Activated T-helper 2 cell treated with anti-CD3 and anti-CD28 coated beads, Interferon-gamma antibody, Interleukin-2, Interleukin-4, amounts not matched to agents 10 μg/mL and 5 μg/mL and 100 μg/mL, durations not matched to agents 14 hours and 24 hours and 36 hours (primary cell): ENCODE measurements at regions not wholly inside any gene's neighbourhood (a gene's known extent, or its start where the extent isn't known, plus 50 kb on each side); places are given as distances from the start of the nearest gene placed in this dataset.
"Not testable (repeated sequence)": the region's sequence is repeated elsewhere in the genome, so short reads cannot be mapped to it uniquely, and the experiment has no call there.

Experiments used
- DNase-seq: peaks from one replicate; pipeline ENCODE4 v3.0.0; 2021; ENCODE audit warnings: low spot score
- H3K27ac Mint-ChIP-seq: one replicate; pipeline ENCODE4 v1.8.0; 2021; ENCODE audit warnings: mixed read lengths
- H3K27me3 Mint-ChIP-seq: one replicate; pipeline ENCODE4 v1.8.0; 2021; ENCODE audit warnings: low read depth, mixed read lengths
- H3K36me3 Mint-ChIP-seq: one replicate; pipeline ENCODE4 v1.8.0; 2021; ENCODE audit warnings: low read depth, mixed read lengths
- H3K4me1 Mint-ChIP-seq: one replicate; pipeline ENCODE4 v1.8.0; 2021; ENCODE audit warnings: low read depth, mixed read lengths
- H3K4me3 Mint-ChIP-seq: one replicate; pipeline ENCODE4 v1.8.0; 2021; ENCODE audit warnings: low read depth, mild to moderate bottlenecking, moderate library complexity, mixed read lengths
- H3K9me3 Mint-ChIP-seq: one replicate; pipeline ENCODE4 v1.8.0; 2021; ENCODE audit warnings: mixed read lengths
- intact Hi-C: fragments of 100-400 bp; cut with micrococcal nuclease; formaldehyde crosslinking; loops from one replicate; pipeline ENCODE4 v1.15.1; 2023

- no peaks in the 10 kb centered on the region for H3K27me3 Mint-ChIP-seq
- H3K27ac Mint-ChIP-seq = no peak overlapping the region
- peaks cover 4% of the 10 kb centered on the region for H3K9me3 Mint-ChIP-seq
- no peak overlapping the region for H3K4me3 Mint-ChIP-seq
- no peaks in the 10 kb centered on the region for H3K4me1 Mint-ChIP-seq
- intact Hi-C loops = no loop called here
- no peaks in the 10 kb centered on the region for H3K36me3 Mint-ChIP-seq
- no peak for DNase-seq
These were observed 1237.8 kb downstream of the SUCLG1 start for GRCh38 chr2:83221258-83221657.

DNA sequence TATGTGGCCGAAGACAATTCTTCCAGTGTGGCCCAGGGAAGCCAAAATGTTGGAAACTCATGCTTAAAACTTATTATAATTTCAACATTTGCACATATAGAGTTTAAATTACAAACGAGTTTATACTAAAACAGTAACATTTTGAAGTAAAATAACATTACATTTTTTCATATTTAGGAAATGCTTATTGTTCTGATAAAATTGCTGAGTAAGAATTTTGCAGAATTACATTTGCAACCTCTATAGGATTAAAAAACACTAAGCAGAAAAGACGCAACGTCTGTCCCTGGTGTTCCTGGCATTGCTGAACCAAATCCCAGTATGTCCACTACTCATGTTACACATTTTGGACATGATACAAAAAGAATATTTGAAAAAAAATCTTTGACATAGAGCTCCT lies 1241.2 kb downstream of the SUCLG1 start:
- Mint-ChIP-seq H3K27ac (no peak overlapping the region), H3K9me3 (peaks cover 11% of the 10 kb centered on the region), H3K36me3 (no peaks in the 10 kb centered on the region), H3K4me1 (no peaks in the 10 kb centered on the region), H3K27me3 (no peaks in the 10 kb centered on the region), H3K4me3 (no peak overlapping the region)
- no peak for DNase-seq
- intact Hi-C loops = no loop called here

- Mint-ChIP-seq H3K27ac (no peak overlapping the region), H3K9me3 (no peaks in the 10 kb centered on the region), H3K4me3 (no peak overlapping the region), H3K27me3 (no peaks in the 10 kb centered on the region), H3K36me3 (no peaks in the 10 kb centered on the region), H3K4me1 (no peaks in the 10 kb centered on the region)
- intact Hi-C loops = no loop called here
- DNase-seq = no peak
These were observed 1262.9 kb downstream of the SUCLG1 start for GRCh38 chr2:83196225-83196624.

DNA sequence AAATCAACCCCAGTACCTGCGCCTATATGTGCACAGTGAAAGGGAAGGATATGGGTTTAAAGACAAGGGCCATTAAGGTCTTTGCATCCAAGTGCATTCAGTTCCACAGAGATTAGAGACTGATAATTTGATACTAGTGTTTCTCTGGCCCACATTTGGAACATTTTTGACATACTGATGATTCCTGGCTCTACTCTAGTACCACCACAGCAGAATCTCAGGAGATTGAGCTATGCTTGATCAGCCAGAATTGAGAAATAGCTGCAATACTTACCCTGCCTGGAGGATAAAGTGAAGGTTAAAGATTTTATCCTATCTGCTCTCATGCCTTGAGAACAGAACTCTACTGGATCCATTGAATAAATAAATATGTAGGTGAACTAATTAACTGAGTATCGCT lies 1267.8 kb downstream of the SUCLG1 start:
- Mint-ChIP-seq H3K36me3 (no peaks in the 10 kb centered on the region), H3K4me3 (no peak overlapping the region), H3K27me3 (no peaks in the 10 kb centered on the region), H3K4me1 (no peaks in the 10 kb centered on the region), H3K27ac (no peak overlapping the region), H3K9me3 (no peaks in the 10 kb centered on the region)
- no peak for DNase-seq
- intact Hi-C loops = no loop called here

DNA sequence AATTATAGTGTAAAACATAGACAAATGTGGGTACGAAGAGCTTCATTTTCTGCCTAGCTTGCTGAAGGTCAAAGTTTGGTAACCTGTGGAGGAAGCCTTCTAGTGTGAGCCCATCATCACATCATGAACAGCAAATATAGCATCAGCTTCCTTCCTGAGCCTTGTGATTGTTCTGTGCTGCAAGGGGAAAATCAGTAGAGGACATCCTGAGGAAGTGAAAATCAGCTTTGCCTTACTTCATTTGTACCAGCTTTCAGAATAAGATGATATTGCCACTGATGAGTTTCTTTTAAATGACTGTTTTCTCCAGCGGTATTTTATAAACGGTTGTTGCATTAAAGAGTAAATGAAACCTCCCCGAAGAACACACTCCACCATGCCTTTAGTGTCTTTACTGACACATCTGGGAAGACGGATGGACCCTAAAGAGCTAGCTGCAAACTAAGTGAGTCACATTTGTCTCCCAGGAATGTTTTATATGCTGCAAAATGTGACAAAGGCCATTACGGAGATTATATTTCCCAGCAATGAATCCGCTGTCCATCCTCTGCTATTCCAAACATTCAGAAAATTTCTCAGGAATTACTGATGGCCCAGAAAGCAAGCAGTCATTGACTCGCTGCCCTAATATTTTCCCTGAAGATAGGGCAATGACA lies 1272.8 kb downstream of the SUCLG1 start:
- intact Hi-C loops = no loop called here
- H3K4me1 Mint-ChIP-seq = no peaks in the 10 kb centered on the region
- H3K36me3 Mint-ChIP-seq = no peaks in the 10 kb centered on the region
- peaks cover 18% of the 10 kb centered on the region for H3K9me3 Mint-ChIP-seq
- no peaks in the 10 kb centered on the region for H3K27me3 Mint-ChIP-seq
- DNase-seq = no peak
- no peak overlapping the region for H3K4me3 Mint-ChIP-seq
- H3K27ac Mint-ChIP-seq = no peak overlapping the region

- H3K4me1 Mint-ChIP-seq, H3K4me3 Mint-ChIP-seq, H3K27ac Mint-ChIP-seq, H3K27me3 Mint-ChIP-seq, H3K36me3 Mint-ChIP-seq, DNase-seq, intact Hi-C loops: not testable (repeated sequence)
- H3K9me3 Mint-ChIP-seq = peaks cover 28% of the 10 kb centered on the region
These were observed 1278.1 kb downstream of the SUCLG1 start for GRCh38 chr2:83180862-83181530.

DNA sequence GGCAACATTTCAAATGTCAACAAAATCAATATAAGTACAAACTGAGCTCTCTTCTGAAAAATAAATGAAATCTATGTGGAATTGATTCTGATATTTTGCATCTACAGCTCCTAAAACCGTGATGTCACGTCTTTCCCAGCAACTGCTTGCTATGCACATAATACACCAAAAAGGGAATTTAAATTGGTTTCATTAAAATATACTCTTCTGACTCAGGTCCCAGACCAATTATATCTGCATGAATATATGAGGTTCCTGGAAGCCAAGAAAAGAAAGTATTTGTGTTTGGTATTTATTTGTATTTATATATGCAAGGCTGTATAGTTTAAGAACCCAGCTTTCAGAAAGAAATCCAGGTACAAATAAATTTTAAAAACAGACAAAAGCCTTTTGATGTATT lies 1282.5 kb downstream of the SUCLG1 start:
- no peak overlapping the region for H3K27ac Mint-ChIP-seq
- no peaks in the 10 kb centered on the region for H3K27me3 Mint-ChIP-seq
- intact Hi-C loops = no loop called here
- H3K36me3 Mint-ChIP-seq = no peaks in the 10 kb centered on the region
- peaks cover 14% of the 10 kb centered on the region for H3K9me3 Mint-ChIP-seq
- DNase-seq = no peak
- no peaks in the 10 kb centered on the region for H3K4me1 Mint-ChIP-seq
- no peak overlapping the region for H3K4me3 Mint-ChIP-seq

DNA sequence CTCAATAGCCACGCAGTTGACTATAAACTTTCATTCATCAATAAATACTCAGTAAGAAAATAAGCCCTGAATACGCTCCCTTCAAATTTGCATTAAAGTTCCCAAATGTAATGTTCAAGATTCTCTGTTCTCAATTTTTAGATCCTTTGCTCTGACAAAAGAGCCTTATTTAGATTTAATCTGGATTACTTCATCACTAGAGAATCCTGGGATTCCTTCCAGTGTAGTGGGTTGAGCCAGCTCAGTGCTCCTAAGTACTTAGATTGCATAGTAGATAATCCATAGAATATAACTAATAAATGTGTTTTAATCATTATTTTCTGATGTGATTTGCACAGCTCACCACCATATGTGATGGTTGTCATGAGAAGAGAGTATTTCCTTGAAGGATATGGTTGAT lies 1286.2 kb downstream of the SUCLG1 start:
- Mint-ChIP-seq H3K36me3 (no peaks in the 10 kb centered on the region), H3K9me3 (peaks cover 9% of the 10 kb centered on the region), H3K4me1 (no peaks in the 10 kb centered on the region), H3K27ac (no peak overlapping the region), H3K4me3 (no peak overlapping the region), H3K27me3 (no peaks in the 10 kb centered on the region)
- intact Hi-C loops = no loop called here
- no peak for DNase-seq

DNA sequence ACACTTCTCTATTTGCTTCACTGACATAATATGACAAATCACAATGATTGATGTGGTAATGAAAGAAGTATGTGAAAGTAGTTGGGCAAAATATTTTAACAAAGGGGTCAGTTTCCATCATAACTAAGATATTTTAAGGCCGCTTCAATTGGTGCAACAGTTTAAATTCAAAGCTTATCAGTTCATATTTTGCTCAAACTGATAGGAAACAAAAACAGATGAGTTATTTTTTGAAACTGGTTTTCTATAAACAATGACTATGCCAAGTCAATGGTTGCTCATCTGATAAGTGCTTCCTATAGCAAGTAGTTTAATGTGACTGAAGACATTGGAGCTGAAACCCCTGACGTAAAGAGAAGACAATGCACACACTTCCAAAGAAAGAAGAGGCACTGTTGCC lies 1290.7 kb downstream of the SUCLG1 start:
- no peaks in the 10 kb centered on the region for H3K27me3 Mint-ChIP-seq
- no peak overlapping the region for H3K27ac Mint-ChIP-seq
- H3K9me3 Mint-ChIP-seq = peaks cover 13% of the 10 kb centered on the region
- DNase-seq = no peak
- intact Hi-C loops = no loop called here
- no peak overlapping the region for H3K4me3 Mint-ChIP-seq
- H3K4me1 Mint-ChIP-seq = no peaks in the 10 kb centered on the region
- H3K36me3 Mint-ChIP-seq = no peaks in the 10 kb centered on the region

DNA sequence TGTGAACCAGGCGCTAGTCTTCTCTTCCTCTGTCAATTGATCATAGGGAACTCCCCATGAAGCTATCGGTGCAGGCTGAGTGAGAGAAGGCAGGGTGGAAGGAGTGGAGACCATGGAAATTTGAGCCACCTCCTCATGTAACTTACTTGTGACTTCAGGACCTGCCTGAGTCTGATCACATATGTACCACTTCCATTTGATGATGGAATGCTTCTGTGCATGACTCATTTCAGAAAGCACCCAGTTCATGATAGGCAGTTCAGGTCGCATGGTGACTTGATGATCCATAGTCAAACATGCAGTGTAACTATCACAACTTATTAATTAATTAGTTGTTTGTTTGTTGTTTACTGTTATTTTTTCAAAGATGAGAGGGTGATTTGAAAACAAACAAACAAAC lies 1296.7 kb downstream of the SUCLG1 start:
- Mint-ChIP-seq H3K27ac (no peak overlapping the region), H3K27me3 (no peaks in the 10 kb centered on the region), H3K4me1 (no peaks in the 10 kb centered on the region), H3K4me3 (no peak overlapping the region), H3K36me3 (no peaks in the 10 kb centered on the region), H3K9me3 (peaks cover 24% of the 10 kb centered on the region)
- no peak for DNase-seq
- intact Hi-C loops = no loop called here

- intact Hi-C loops = no loop called here
- H3K27ac Mint-ChIP-seq = no peak overlapping the region
- no peaks in the 10 kb centered on the region for H3K4me1 Mint-ChIP-seq
- DNase-seq = no peak
- no peaks in the 10 kb centered on the region for H3K36me3 Mint-ChIP-seq
- peaks cover 40% of the 10 kb centered on the region for H3K9me3 Mint-ChIP-seq
- H3K27me3 Mint-ChIP-seq = no peaks in the 10 kb centered on the region
- H3K4me3 Mint-ChIP-seq = no peak overlapping the region
These were observed 1298.5 kb downstream of the SUCLG1 start for GRCh38 chr2:83160571-83160970.

DNA sequence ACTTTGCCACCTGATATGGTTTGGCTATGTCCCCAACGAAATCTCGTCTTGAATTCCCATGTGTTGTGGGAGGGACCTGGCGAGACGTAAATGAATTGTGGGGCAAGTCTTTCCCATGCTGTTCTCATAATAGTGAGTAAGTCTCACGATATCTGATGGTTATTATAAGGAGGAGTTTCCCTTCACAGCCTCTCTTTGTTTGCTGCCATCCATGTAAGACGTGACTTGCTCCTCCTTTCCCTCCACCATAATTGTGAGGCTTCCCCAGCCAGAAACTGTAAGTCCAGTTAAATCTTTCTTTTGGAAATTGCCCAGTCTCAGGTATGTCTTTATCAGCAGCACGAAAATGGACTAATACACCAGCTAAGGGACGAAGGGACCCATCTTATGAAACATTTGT lies 1303.3 kb downstream of the SUCLG1 start:
- Mint-ChIP-seq H3K4me3 (no peak overlapping the region), H3K27me3 (no peaks in the 10 kb centered on the region), H3K27ac (no peak overlapping the region), H3K9me3 (peaks cover 46% of the 10 kb centered on the region), H3K36me3 (no peaks in the 10 kb centered on the region), H3K4me1 (no peaks in the 10 kb centered on the region)
- DNase-seq = no peak
- intact Hi-C loops = no loop called here

DNA sequence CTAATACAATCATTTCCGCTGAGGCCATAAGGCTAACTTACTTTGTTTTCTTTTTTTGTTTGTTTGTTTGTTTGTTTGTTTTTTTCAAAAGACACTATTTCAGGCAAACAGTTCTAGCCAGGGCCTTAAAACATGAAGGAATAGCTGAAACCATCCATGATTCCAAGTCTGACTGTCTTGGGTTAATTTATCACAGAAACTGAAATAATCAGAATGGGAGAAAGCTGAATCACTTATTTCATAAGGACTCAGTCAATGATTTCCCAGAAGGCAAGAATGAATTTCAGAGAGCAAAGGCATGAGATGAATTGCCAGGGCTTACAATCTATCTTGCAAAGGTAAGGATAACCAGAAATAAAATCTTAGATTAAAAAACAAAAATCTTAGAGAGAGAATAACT lies 1315.1 kb downstream of the SUCLG1 start:
- Mint-ChIP-seq H3K27ac (no peak overlapping the region), H3K9me3 (peaks cover 17% of the 10 kb centered on the region), H3K4me3 (no peak overlapping the region), H3K27me3 (no peaks in the 10 kb centered on the region), H3K36me3 (no peaks in the 10 kb centered on the region), H3K4me1 (no peaks in the 10 kb centered on the region)
- DNase-seq = no peak
- intact Hi-C loops = no loop called here
